ENCODE measurements at regions not wholly inside any gene's neighbourhood (a gene's known extent, or its start where the extent isn't known, plus 50 kb on each side); places are given as distances from the start of the nearest gene placed in this dataset.

- no peak overlapping the region for H3K4me3 ChIP-seq (ENCODE audit: low read length)
- no peak for TF ChIP-seq CTCF (IDR thresholded peaks at IDR 0.05; ENCODE audit: insufficient read depth, low read depth, low read length, missing control alignments)
- DNase-seq (ENCODE audit: low read depth) = no peak
These were observed 247.5 kb downstream of the SEC23A start for GRCh38 chr14:38855513-38855912.

GRCh38 chr14:38851111-38851510 is 251.9 kb downstream of the SEC23A start:
- TF ChIP-seq CTCF (IDR thresholded peaks at IDR 0.05; ENCODE audit: insufficient read depth, low read depth, low read length, missing control alignments) = no peak
- H3K4me3 ChIP-seq (ENCODE audit: low read length) = no peak overlapping the region

GRCh38 chr14:38850664-38851063 is 252.4 kb downstream of the SEC23A start:
- no peak for DNase-seq (ENCODE audit: low read depth)
- no peak overlapping the region for H3K4me3 ChIP-seq (ENCODE audit: low read length)
- no peak for TF ChIP-seq CTCF (IDR thresholded peaks at IDR 0.05; ENCODE audit: insufficient read depth, low read depth, low read length, missing control alignments)

More at GRCh38 chr14:38851111-38851510, 251.9 kb downstream of the SEC23A start:
- DNase-seq (ENCODE audit: low read depth) = no peak

GRCh38 chr14:38848243-38848935 is 254.6 kb downstream of the SEC23A start:
- no peak for TF ChIP-seq CTCF (IDR thresholded peaks at IDR 0.05; ENCODE audit: insufficient read depth, low read depth, low read length, missing control alignments)
- no peak for DNase-seq (ENCODE audit: low read depth)
- no peak overlapping the region for H3K4me3 ChIP-seq (ENCODE audit: low read length)

- DNase-seq (ENCODE audit: low read depth) = no peak
- no peak overlapping the region for H3K4me3 ChIP-seq (ENCODE audit: low read length)
- TF ChIP-seq CTCF (IDR thresholded peaks at IDR 0.05; ENCODE audit: insufficient read depth, low read depth, low read length, missing control alignments) = no peak
These were observed 255.9 kb downstream of the SEC23A start for GRCh38 chr14:38847161-38847560.

- no peak for TF ChIP-seq CTCF (IDR thresholded peaks at IDR 0.05; ENCODE audit: insufficient read depth, low read depth, low read length, missing control alignments)
- DNase-seq (ENCODE audit: low read depth) = peak; percentile 24
- H3K4me3 ChIP-seq (ENCODE audit: low read length) = no peak overlapping the region
These were observed 263.2 kb downstream of the SEC23A start for GRCh38 chr14:38839694-38840365.

GRCh38 chr14:38838979-38839323 is 264.1 kb downstream of the SEC23A start:
- no peak for DNase-seq (ENCODE audit: low read depth)
- no peak for TF ChIP-seq CTCF (IDR thresholded peaks at IDR 0.05; ENCODE audit: insufficient read depth, low read depth, low read length, missing control alignments)
- H3K4me3 ChIP-seq (ENCODE audit: low read length) = no peak overlapping the region
